ENCODE measurements at regions not wholly inside any gene's neighbourhood (a gene's known extent, or its start where the extent isn't known, plus 50 kb on each side); places are given as distances from the start of the nearest gene placed in this dataset.

DNA sequence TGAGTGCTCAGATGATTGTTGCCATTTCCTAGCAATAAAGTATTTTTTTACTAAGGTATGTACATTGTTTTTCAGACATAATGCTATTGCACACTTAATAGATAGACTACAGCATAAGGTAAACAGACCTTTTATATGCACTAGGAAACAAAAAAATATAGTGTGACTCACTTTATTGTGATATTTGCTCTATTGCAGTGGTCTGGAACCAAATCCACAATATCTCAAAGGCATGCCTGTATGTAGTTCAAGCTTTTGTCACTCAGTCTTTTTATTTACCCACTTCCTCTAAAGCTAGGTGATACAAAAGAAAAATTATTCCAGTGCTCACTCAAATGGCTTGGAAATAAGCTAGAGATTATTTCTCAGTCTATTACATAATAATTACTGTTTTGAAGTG lies 209.9 kb upstream of the VEPH1 start:
- TF ChIP-seq CTCF (IDR thresholded peaks at IDR 0.05), result no peak
- no peak for TF ChIP-seq POLR2A (IDR thresholded peaks at IDR 0.05)
- TF ChIP-seq EP300 (IDR thresholded peaks at IDR 0.05), result no peak
